ENCODE measurements at regions not wholly inside any gene's neighbourhood (a gene's known extent, or its start where the extent isn't known, plus 50 kb on each side); places are given as distances from the start of the nearest gene placed in this dataset.
"Not testable (repeated sequence)": the region's sequence is repeated elsewhere in the genome, so short reads cannot be mapped to it uniquely, and the experiment has no call there.

GRCh38 chr14:84336433-84336832 is 1193.5 kb upstream of the FLRT2 start:
- Mint-ChIP-seq H3K36me3 (ENCODE audit: unreplicated experiment) (no peaks in the 10 kb centered on the region), H3K27ac (ENCODE audit: unreplicated experiment) (no peak overlapping the region), H3K4me1 (ENCODE audit: unreplicated experiment) (peaks cover 2% of the 10 kb centered on the region), H3K27me3 (ENCODE audit: unreplicated experiment) (no peaks in the 10 kb centered on the region), H3K9me3 (ENCODE audit: unreplicated experiment) (peaks cover 3% of the 10 kb centered on the region), H3K4me3 (ENCODE audit: unreplicated experiment) (no peak overlapping the region)
- no peak for TF ChIP-seq CTCF (IDR thresholded peaks at IDR 0.05)
- DNase-seq (ENCODE audit: extremely low spot score, unreplicated experiment) = no peak

- peaks cover 11% of the 10 kb centered on the region for H3K4me1 Mint-ChIP-seq (ENCODE audit: unreplicated experiment)
- DNase-seq (ENCODE audit: extremely low spot score, unreplicated experiment) = no peak
- H3K27me3 Mint-ChIP-seq (ENCODE audit: unreplicated experiment) = no peaks in the 10 kb centered on the region
- H3K9me3 Mint-ChIP-seq (ENCODE audit: unreplicated experiment) = peaks cover 4% of the 10 kb centered on the region
- no peaks in the 10 kb centered on the region for H3K36me3 Mint-ChIP-seq (ENCODE audit: unreplicated experiment)
- H3K27ac Mint-ChIP-seq (ENCODE audit: unreplicated experiment) = no peak overlapping the region
- H3K4me3 Mint-ChIP-seq (ENCODE audit: unreplicated experiment) = no peak overlapping the region
- TF ChIP-seq CTCF (IDR thresholded peaks at IDR 0.05) = no peak
Measured at GRCh38 chr14:84340938-84341337, 1189.0 kb upstream of the FLRT2 start.

GRCh38 chr14:84341867-84342266 is 1188.1 kb upstream of the FLRT2 start:
- H3K4me1 Mint-ChIP-seq (ENCODE audit: unreplicated experiment) = peaks cover 11% of the 10 kb centered on the region
- H3K9me3 Mint-ChIP-seq (ENCODE audit: unreplicated experiment); DNase-seq (ENCODE audit: extremely low spot score, unreplicated experiment); H3K27me3 Mint-ChIP-seq (ENCODE audit: unreplicated experiment); H3K4me3 Mint-ChIP-seq (ENCODE audit: unreplicated experiment); H3K36me3 Mint-ChIP-seq (ENCODE audit: unreplicated experiment); H3K27ac Mint-ChIP-seq (ENCODE audit: unreplicated experiment): not testable (repeated sequence)

GRCh38 chr14:84343656-84344055 is 1186.3 kb upstream of the FLRT2 start:
- Mint-ChIP-seq H3K36me3 (ENCODE audit: unreplicated experiment) (no peaks in the 10 kb centered on the region), H3K4me1 (ENCODE audit: unreplicated experiment) (peaks cover 14% of the 10 kb centered on the region), H3K27ac (ENCODE audit: unreplicated experiment) (no peak overlapping the region), H3K27me3 (ENCODE audit: unreplicated experiment) (no peaks in the 10 kb centered on the region), H3K4me3 (ENCODE audit: unreplicated experiment) (no peak overlapping the region), H3K9me3 (ENCODE audit: unreplicated experiment) (peaks cover 4% of the 10 kb centered on the region)
- DNase-seq (ENCODE audit: extremely low spot score, unreplicated experiment) = no peak
- no peak for TF ChIP-seq CTCF (IDR thresholded peaks at IDR 0.05)

GRCh38 chr14:84351646-84352045 is 1178.3 kb upstream of the FLRT2 start:
- H3K36me3 Mint-ChIP-seq (ENCODE audit: unreplicated experiment) = peaks cover 6% of the 10 kb centered on the region
- peaks cover 3% of the 10 kb centered on the region for H3K4me1 Mint-ChIP-seq (ENCODE audit: unreplicated experiment)
- DNase-seq (ENCODE audit: extremely low spot score, unreplicated experiment) = no peak
- H3K27me3 Mint-ChIP-seq (ENCODE audit: unreplicated experiment) = no peaks in the 10 kb centered on the region
- H3K9me3 Mint-ChIP-seq (ENCODE audit: unreplicated experiment) = peaks cover 36% of the 10 kb centered on the region
- TF ChIP-seq CTCF (IDR thresholded peaks at IDR 0.05) = no peak
- no peak overlapping the region for H3K27ac Mint-ChIP-seq (ENCODE audit: unreplicated experiment)
- H3K4me3 Mint-ChIP-seq (ENCODE audit: unreplicated experiment) = no peak overlapping the region

GRCh38 chr14:84361476-84361875 is 1168.5 kb upstream of the FLRT2 start:
- no peaks in the 10 kb centered on the region for H3K27me3 Mint-ChIP-seq (ENCODE audit: unreplicated experiment)
- no peak for TF ChIP-seq CTCF (IDR thresholded peaks at IDR 0.05)
- H3K36me3 Mint-ChIP-seq (ENCODE audit: unreplicated experiment) = peaks cover 3% of the 10 kb centered on the region
- H3K9me3 Mint-ChIP-seq (ENCODE audit: unreplicated experiment) = peaks cover 13% of the 10 kb centered on the region
- no peak for DNase-seq (ENCODE audit: extremely low spot score, unreplicated experiment)
- no peak overlapping the region for H3K4me3 Mint-ChIP-seq (ENCODE audit: unreplicated experiment)
- peaks cover 9% of the 10 kb centered on the region for H3K4me1 Mint-ChIP-seq (ENCODE audit: unreplicated experiment)
- H3K27ac Mint-ChIP-seq (ENCODE audit: unreplicated experiment) = peak overlapping the region; percentile 6

All from osteocyte (in vitro differentiated cells).